ENCODE measurements at regions not wholly inside any gene's neighbourhood (a gene's known extent, or its start where the extent isn't known, plus 50 kb on each side); places are given as distances from the start of the nearest gene placed in this dataset.

GRCh38 chr5:173785866-173786265 lies 102.3 kb upstream of the CPEB4 start:
- DNase-seq, result no peak

DNA sequence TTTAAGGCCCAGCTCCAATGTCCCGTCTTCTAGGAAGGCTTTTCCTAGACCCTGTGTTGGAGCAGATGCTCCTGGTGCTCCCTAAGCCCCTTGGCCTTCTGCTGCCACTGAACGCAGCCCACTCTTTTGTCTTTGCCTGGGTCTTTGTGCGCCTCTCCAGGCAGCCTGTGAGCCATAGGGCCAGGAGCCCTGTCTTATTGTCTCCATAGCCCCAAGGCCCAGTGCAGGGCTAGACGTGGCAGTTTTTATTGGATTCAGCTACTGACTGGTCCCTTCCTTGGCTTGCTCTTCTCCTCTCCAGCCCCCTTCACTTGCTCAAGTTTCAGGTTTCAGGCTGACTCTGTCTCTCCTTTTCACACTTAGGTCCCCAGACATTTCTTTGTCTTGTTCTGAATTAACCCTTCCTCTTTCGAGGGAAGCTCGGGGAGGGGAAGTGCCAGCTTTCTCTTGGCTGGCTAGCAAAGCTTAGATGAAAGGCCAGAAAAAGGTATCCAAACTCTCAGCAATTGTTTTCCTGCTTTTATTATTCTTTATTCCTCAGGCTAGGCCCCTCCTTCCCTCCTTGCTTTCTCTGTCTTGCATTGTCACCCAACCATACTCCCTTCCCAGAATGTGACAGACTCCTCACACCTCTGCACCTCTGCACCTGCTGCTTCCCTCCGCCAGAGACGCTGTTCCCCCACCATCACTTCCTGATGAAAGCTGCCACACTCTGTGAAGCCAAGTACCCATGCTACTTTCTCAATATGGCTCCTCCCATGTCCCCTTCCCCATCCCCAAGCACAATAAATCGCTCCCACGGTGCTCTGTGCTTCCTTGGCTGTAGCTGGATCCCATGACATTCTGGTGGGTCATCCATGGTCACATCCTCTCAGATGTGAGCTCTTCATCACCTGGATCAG lies 101.6 kb upstream of the CPEB4 start:
- peak; percentile 58 for DNase-seq

DNA sequence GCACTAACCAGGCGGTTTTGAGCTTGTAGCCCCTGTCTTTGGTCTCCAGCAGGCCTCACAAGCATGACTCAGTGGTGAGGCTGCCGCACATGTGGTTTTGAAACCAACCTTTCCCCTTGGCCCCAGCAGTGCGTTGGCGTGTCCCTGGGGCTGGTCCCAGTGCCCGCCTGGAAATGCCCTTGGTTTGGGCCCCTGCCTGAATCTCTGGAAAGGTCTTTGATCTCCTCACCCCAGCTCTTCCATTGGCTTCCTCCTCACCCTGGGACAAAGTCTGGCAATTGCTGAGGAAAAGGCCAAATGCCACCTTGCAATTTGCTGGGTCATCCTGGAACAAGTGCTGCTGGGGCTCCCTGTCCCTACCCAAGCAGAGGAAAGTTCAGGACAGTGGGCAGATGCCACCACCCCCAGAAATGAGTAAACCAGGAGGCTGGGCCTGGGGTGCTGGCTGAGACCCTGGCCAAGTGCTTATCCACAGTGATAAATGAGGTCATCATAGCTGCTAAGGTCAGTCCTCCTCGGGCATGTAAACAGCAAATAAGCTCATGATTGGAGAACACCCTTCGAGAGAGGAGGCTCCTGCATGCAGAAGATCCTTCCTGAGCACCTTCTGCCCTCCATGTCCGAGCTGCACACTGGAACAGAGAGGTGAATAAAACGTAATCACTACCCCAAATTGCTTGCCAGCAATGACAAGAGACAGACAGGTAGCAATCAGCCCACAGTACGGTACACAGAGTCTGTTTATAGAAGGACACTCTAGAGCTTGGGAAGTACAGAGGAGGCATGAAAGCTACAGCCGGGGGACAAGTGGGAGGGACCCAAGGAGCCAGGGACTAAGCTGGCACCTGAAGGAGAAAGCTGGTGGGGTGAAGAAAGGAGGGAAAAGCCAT lies 98.9 kb upstream of the CPEB4 start:
- peak; percentile 93 for DNase-seq

DNA sequence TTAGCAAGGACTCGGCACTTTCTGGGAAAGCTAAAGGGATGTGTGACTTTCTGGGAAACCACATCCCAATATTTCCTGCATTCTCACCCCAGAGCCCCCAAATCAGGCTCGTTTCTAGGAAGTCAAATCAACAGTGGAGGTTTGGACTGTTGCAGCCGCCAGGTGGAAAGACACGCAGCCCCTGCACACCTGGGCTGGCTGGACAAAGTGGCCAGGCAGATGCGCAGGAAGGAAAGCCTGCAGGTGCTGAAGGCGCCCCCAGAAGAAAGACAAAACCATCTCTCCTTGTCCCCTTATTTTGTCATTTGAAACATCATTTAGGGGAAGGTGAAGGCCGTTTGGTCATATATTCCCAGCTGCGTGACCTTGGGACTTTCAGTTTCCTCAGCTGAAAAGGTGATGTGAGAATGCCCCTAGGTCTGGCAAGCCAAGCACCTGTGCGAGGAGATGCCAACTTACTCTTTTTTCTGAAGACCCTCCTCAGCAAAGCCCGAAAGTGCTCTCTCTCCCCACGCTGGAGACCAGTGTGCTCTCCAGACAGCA lies 97.9 kb upstream of the CPEB4 start:
- DNase-seq, result no peak

GRCh38 chr5:173790836-173791546 lies 97.2 kb upstream of the CPEB4 start:
- DNase-seq, result no peak

DNA sequence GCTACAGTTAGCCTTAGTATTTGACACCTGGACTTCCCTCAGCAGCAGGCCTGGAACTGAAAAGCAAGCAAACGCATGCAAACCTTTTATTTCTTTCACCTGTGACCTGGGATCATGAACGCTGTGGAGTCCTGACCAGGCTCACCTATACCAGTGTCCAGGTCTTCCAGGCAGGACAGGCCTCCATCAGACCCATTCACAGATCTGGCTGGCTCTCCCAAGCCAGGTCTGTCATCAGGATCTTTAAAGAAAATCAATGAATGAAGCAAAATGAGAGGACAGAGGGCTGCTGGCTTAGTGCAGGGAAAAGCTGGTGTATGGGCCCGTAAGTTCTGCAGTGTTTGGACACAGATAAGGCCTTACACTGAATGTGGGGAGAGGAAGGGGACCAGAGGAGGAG lies 96.3 kb upstream of the CPEB4 start:
- no peak for DNase-seq

GRCh38 chr5:173792781-173793547 lies 95.2 kb upstream of the CPEB4 start:
- DNase-seq, result no peak

- DNase-seq, result no peak
These were observed 94.3 kb upstream of the CPEB4 start for GRCh38 chr5:173793648-173794548.

DNA sequence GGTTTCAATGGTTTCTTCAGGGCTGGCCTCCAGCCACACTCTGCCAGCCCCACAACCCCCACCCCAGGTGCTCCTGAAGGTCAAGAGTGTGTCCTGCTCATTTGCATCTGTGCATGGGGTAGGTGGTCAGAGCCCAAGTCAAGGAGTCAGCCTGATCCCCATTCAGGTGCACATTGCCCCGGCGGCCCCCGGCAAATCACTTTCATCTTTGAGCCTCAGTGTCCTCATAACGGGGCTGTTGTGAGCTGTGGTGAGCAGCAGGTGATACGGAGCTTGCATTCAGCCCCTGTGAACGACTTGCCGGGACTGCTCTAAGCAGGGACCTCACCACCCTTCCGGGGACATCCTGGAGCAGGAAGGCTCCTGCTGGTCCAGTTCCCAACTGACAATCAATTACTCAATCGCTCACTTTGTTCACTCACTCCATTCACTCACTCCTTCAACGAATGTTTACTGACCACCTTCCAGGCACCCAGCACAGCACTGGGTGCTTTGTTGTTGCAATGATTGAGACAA lies 93.2 kb upstream of the CPEB4 start:
- no peak for DNase-seq

DNA sequence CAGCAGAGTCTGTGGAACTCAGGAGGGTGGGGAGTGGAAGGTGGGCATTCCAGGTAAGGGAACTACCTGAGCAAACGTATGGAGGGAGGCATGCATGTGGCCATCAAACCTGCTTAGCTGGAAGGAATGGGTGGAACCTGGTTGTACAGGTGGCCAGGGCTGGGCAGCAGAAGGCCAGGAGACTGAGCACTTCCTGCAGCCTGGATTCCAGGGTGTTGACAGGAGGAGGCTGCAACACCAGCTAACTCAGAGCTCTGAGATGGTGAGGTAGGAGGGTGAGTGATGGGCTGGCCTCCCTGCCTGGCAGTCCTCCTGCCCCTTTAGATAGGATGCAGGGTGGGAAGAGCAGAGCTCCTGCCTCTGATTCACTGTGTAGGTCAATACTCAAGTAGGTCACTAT lies 92.5 kb upstream of the CPEB4 start:
- DNase-seq, result no peak

DNA sequence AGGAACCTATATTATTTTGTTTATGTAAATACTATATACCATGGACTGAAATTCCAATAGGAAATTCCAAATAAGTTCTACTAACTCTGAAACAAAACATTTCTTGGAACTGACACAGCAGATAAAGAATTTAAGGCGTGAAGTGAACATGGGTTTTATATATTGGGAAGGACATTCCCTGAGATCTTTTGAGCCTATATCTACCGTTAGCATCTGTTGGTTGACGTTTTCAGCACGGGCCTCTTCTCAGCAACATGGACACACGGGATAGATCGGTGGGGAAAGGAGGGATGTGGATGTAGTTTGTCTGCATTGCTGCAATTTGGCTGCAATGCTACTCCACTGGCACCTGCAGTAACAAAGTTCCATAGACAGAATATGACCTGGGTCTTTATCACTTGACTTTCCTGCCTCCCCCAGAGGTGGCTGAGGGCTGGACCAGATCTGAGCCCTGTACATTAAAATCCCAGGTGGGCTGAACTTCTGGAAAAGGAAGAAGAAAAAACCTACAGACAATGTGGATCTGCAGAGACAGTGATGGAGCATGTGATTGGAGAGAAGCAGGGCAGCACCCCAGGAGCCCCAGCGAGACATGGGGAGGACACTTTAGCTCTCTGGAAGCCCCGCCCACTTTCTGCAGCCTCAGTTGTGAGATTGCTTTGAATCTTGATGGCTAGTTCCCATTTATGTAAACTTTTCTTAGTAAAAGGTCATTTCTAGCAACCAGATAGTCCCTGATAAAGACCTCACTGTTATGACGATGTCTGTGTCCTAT lies 91.2 kb upstream of the CPEB4 start:
- no peak for DNase-seq

- no peak for DNase-seq
These were observed 89.9 kb upstream of the CPEB4 start for GRCh38 chr5:173798127-173798810.

GRCh38 chr5:173800340-173800739 lies 87.8 kb upstream of the CPEB4 start:
- no peak for DNase-seq

- DNase-seq, result no peak
These were observed 87.1 kb upstream of the CPEB4 start for GRCh38 chr5:173801006-173801405.

- peak; percentile 94 for DNase-seq
These were observed 85.4 kb upstream of the CPEB4 start for GRCh38 chr5:173802670-173803165.

DNA sequence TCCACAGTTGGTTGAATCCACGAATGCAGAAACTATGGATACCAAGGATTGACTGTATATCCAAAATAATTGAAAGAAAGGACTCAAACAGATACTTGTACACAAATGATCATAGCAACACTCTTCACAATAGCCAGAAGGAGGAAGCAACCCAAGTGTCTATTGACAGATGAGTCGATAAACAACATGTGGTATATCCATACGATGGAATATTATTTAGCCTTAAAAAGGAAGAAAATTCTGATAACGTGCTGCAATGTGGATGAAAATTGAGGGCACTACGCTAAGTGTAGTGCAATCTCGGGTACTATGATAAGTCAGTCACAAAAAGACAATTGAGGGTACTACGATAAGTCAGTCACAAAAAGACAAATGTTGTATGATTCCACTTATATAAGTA lies 83.6 kb upstream of the CPEB4 start:
- no peak for DNase-seq

DNA sequence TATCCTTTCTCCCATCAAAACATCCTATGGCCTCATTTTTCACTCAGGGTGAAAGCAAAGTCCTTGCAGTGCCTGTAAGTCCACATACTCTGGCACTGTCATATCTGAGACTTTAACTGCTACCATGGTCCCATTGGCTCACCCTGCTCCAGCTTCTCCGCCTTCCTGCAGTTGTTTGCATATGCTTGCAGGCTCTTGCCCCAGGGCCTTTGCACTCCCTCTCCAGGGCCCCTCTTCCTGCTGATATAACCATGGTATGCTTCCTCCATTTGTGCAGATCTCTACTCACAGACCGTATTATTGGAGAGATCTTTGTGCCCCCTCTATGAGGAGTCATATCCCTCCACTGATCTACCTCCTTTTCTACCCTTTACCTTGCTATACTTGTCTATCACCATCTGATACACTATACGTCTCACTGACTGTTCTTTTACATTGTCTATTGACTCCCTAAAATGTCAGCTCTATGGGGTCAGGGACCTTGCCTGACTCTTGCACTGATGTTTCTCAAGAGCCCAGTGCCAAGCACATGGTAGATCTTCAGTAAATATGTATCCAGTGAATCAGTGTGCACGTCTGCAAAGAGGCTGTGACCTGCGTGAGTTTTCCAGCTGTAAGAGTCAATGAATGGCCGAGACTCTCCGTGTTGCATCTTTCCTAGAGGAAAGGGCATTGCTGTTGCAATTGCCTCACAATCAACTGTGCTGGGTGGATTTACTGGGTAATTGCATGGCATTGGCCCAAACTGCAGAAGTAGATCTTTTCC lies 81.7 kb upstream of the CPEB4 start:
- no peak for DNase-seq

- no peak for DNase-seq
These were observed 80.9 kb upstream of the CPEB4 start for GRCh38 chr5:173807181-173807655.
